Neural progenitor cell (in vitro differentiated cells): ENCODE measurements at regions not wholly inside any gene's neighbourhood (a gene's known extent, or its start where the extent isn't known, plus 50 kb on each side); places are given as distances from the start of the nearest gene placed in this dataset.

Experiments
- DNase-seq: peaks from one replicate; pipeline ENCODE4 v3.0.0-alpha.2; 2016; ENCODE audit warnings: low spot score
- H2AFZ ChIP-seq: fragments of 200-600 bp; sonication (generic); replicated peaks from 2 replicates; pipeline ENCODE4 v1.6.1; 2016; ENCODE audit warnings: antibody characterized with exemption
- H3F3A ChIP-seq: fragments of 200-600 bp; sonication (generic); 2 replicates; pipeline ENCODE4 v1.6.1; 2016; ENCODE audit warnings: antibody characterized with exemption, low read depth
- H3K27ac ChIP-seq: fragments of 200-600 bp; sonication (generic); 2 replicates; pipeline ENCODE4 v1.5.1; 2016; ENCODE audit warnings: mild to moderate bottlenecking
- H3K27me3 ChIP-seq: fragments of 200-600 bp; sonication (generic); 2 replicates; pipeline ENCODE4 v1.6.1; 2016; ENCODE audit warnings: mild to moderate bottlenecking, moderate library complexity
- H3K36me3 ChIP-seq: fragments of 200-600 bp; sonication (generic); 2 replicates; pipeline ENCODE4 v1.5.1; 2016
- H3K4me1 ChIP-seq: fragments of 200-600 bp; sonication (generic); 2 replicates; pipeline ENCODE4 v1.6.1; 2016; ENCODE audit warnings: mixed run types
- H3K4me2 ChIP-seq: fragments of 200-600 bp; sonication (generic); 2 replicates; pipeline ENCODE4 v1.6.1; 2016
- H3K4me3 ChIP-seq: fragments of 200-600 bp; sonication (generic); 2 replicates; pipeline ENCODE4 v1.5.1; 2016
- H3K79me2 ChIP-seq: fragments of 200-600 bp; sonication (generic); 2 replicates; pipeline ENCODE4 v1.6.1; 2016; ENCODE audit warnings: low read depth
- H3K9ac ChIP-seq: fragments of 200-600 bp; sonication (generic); 2 replicates; pipeline ENCODE4 v1.6.1; 2016
- H3K9me3 ChIP-seq: fragments of 200-600 bp; sonication (generic); 2 replicates; pipeline ENCODE4 v1.5.1; 2016; ENCODE audit warnings: low read depth
- H4K20me1 ChIP-seq: fragments of 200-600 bp; sonication (generic); 2 replicates; pipeline ENCODE4 v1.6.1; 2016; ENCODE audit warnings: low read depth
- H3K27ac Mint-ChIP-seq: 3 replicates; pipeline ENCODE4 v1.8.0; 2021; ENCODE audit warnings: mixed read lengths
- H3K27me3 Mint-ChIP-seq: 2 replicates; pipeline ENCODE4 v1.8.0; 2022; ENCODE audit warnings: low read depth, mild to moderate bottlenecking, inconsistent platforms, moderate library complexity, mixed read lengths; ENCODE audit not compliant: insufficient read depth
- H3K36me3 Mint-ChIP-seq: 3 replicates; pipeline ENCODE4 v1.8.0; 2021; ENCODE audit warnings: mixed read lengths
- H3K4me1 Mint-ChIP-seq: 3 replicates; pipeline ENCODE4 v1.8.0; 2021; ENCODE audit warnings: mixed read lengths
- H3K4me3 Mint-ChIP-seq: 3 replicates; pipeline ENCODE4 v1.8.0; 2021; ENCODE audit warnings: mild to moderate bottlenecking, moderate library complexity, mixed read lengths
- H3K9me3 Mint-ChIP-seq: 3 replicates; pipeline ENCODE4 v1.8.0; 2020; ENCODE audit warnings: mixed read lengths
- EZH2 ChIP-seq: fragments of 200-600 bp; sonication (generic); IDR thresholded peaks from 2 replicates; pipeline ENCODE4 v1.6.1; 2017; ENCODE audit warnings: antibody characterized with exemption, mild to moderate bottlenecking, moderate library complexity
- EZH2phosphoT487 ChIP-seq: fragments of 200-600 bp; sonication (generic); IDR thresholded peaks from 2 replicates; pipeline ENCODE4 v1.6.1; 2017; ENCODE audit warnings: antibody characterized with exemption
- TF ChIP-seq, protein P1 (sequence below): fragments of 200-600 bp; sonication (generic); IDR thresholded peaks from 2 replicates; pipeline ENCODE4 v1.5.1; 2017; ENCODE audit warnings: antibody characterized with exemption, mild to moderate bottlenecking

DNA sequence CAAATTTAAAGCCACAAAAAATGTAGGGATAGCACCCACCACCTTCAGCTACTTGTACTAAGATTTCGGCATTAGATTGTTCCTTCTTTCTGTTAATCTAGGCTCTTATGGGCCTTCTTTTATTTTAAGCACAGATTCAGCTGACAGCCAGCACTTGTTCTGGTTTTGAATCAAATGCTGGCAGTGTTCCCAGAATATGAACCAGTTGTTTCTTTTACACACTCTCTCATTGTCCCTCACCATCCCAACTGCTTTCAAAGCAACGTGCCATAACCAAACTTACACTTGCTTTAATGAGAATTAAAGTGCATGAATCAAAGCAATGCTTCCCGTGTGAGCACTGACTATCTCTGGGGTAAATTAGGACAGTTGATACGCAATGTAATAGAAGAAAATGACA lies 744.5 kb upstream of the FAM241A start:
- Histone ChIP-seq H3K27me3 (no peaks in the 10 kb centered on the region), H3K36me3 (no peaks in the 10 kb centered on the region), H3K9ac (no peak overlapping the region), H4K20me1 (no peaks in the 10 kb centered on the region), H3K9me3 (no peaks in the 10 kb centered on the region), H3K27ac (no peak overlapping the region), H3K4me1 (no peaks in the 10 kb centered on the region), H3K4me3 (no peak overlapping the region), H3K79me2 (no peaks in the 10 kb centered on the region), H2AFZ (no peak overlapping the region), H3K4me2 (no peak overlapping the region), H3F3A (no peaks in the 10 kb centered on the region)
- Mint-ChIP-seq H3K36me3 (no peaks in the 10 kb centered on the region), H3K4me1 (no peaks in the 10 kb centered on the region), H3K27ac (no peak overlapping the region), H3K9me3 (no peaks in the 10 kb centered on the region), H3K27me3 (no peaks in the 10 kb centered on the region), H3K4me3 (no peak overlapping the region)
- no peak for TF ChIP-seq EZH2
- TF ChIP-seq, protein P1, sequence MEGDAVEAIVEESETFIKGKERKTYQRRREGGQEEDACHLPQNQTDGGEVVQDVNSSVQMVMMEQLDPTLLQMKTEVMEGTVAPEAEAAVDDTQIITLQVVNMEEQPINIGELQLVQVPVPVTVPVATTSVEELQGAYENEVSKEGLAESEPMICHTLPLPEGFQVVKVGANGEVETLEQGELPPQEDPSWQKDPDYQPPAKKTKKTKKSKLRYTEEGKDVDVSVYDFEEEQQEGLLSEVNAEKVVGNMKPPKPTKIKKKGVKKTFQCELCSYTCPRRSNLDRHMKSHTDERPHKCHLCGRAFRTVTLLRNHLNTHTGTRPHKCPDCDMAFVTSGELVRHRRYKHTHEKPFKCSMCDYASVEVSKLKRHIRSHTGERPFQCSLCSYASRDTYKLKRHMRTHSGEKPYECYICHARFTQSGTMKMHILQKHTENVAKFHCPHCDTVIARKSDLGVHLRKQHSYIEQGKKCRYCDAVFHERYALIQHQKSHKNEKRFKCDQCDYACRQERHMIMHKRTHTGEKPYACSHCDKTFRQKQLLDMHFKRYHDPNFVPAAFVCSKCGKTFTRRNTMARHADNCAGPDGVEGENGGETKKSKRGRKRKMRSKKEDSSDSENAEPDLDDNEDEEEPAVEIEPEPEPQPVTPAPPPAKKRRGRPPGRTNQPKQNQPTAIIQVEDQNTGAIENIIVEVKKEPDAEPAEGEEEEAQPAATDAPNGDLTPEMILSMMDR: no peak
- TF ChIP-seq EZH2phosphoT487: no peak
- DNase-seq: no peak

DNA sequence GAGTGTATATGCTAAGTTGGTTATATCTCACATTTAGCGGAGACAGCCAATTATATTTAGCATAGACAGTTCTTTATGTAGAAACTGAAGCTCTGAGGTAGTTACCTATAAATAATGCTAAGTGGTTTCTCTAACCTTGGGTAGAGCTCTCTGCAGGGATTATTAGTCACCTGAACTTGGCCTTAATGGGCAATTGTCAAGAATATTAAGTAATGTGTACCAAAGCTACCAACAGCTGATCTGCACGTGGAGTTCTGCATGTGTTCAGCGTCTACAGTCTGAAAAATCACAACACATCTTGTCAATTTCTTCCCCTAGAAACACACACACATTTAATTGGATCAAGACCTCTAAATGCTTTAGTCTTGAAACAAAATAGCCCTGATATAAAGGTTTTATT lies 740.6 kb upstream of the FAM241A start:
- Mint-ChIP-seq H3K9me3 (no peaks in the 10 kb centered on the region), H3K4me1 (no peaks in the 10 kb centered on the region), H3K36me3 (no peaks in the 10 kb centered on the region), H3K4me3 (no peak overlapping the region), H3K27ac (no peak overlapping the region), H3K27me3 (no peaks in the 10 kb centered on the region)
- no peaks in the 10 kb centered on the region for H4K20me1 ChIP-seq
- H3K9me3 ChIP-seq: no peaks in the 10 kb centered on the region
- H3K36me3 ChIP-seq: no peaks in the 10 kb centered on the region
- H3F3A ChIP-seq: no peaks in the 10 kb centered on the region
- H3K27ac ChIP-seq: no peak overlapping the region
- no peak overlapping the region for H3K9ac ChIP-seq
- H3K27me3 ChIP-seq: no peaks in the 10 kb centered on the region
- no peaks in the 10 kb centered on the region for H3K79me2 ChIP-seq
- H3K4me2 ChIP-seq: no peak overlapping the region
- TF ChIP-seq, protein P1: no peak
- TF ChIP-seq EZH2phosphoT487 (no peak), EZH2 (no peak)
- no peak overlapping the region for H3K4me3 ChIP-seq
- H2AFZ ChIP-seq: no peak overlapping the region
- DNase-seq: no peak
- no peaks in the 10 kb centered on the region for H3K4me1 ChIP-seq

DNA sequence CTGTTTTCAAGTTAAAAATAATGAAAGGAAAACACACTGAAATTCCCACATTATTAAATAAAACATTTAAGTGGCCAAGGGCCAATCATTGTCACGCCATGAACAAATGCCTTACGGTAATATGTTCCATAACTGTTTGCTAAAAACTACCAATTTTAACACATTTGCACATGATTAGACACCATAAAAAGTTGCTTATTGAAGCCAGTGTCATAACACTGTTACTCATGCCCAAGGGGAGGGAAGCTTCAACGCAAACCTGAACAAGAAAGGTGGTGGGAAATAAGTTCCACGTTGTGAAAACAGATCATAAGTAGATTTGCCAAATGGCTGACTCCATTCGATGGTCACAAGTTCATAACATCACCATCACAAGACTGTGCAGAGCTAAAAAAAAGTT lies 739.3 kb upstream of the FAM241A start:
- no peak overlapping the region for H2AFZ ChIP-seq
- TF ChIP-seq, protein P1: no peak
- TF ChIP-seq EZH2phosphoT487 (no peak), EZH2 (no peak)
- DNase-seq: no peak

More for the DNA sequence above, 739.3 kb upstream of the FAM241A start:
- no peak overlapping the region for H3K27ac ChIP-seq
- H3K27me3 Mint-ChIP-seq: no peaks in the 10 kb centered on the region
- H3K4me1 Mint-ChIP-seq: no peaks in the 10 kb centered on the region
- no peaks in the 10 kb centered on the region for H3K36me3 Mint-ChIP-seq
- H3K9ac ChIP-seq: no peak overlapping the region
- no peak overlapping the region for H3K4me3 ChIP-seq
- H3K4me2 ChIP-seq: no peak overlapping the region
- H3F3A ChIP-seq: no peaks in the 10 kb centered on the region
- H3K27me3 ChIP-seq: no peaks in the 10 kb centered on the region
- no peaks in the 10 kb centered on the region for H3K79me2 ChIP-seq
- no peak overlapping the region for H3K4me3 Mint-ChIP-seq
- H3K9me3 Mint-ChIP-seq: no peaks in the 10 kb centered on the region
- H3K4me1 ChIP-seq: no peaks in the 10 kb centered on the region
- H3K9me3 ChIP-seq: no peaks in the 10 kb centered on the region
- H4K20me1 ChIP-seq: no peaks in the 10 kb centered on the region
- no peak overlapping the region for H3K27ac Mint-ChIP-seq
- no peaks in the 10 kb centered on the region for H3K36me3 ChIP-seq
